ENCODE measurements at regions not wholly inside any gene's neighbourhood (a gene's known extent, or its start where the extent isn't known, plus 50 kb on each side); places are given as distances from the start of the nearest gene placed in this dataset.
A peak's percentile ranks its signal among the peaks of the same experiment; 100 is the strongest.

- no peak for DNase-seq
Observed at GRCh38 chr1:30061292-30062220, 661.8 kb downstream of the MATN1 start.

- DNase-seq: no peak
Observed at GRCh38 chr1:30060738-30061137, 662.6 kb downstream of the MATN1 start.

GRCh38 chr1:30058970-30059369 lies 664.4 kb downstream of the MATN1 start:
- DNase-seq: no peak

GRCh38 chr1:30054126-30054525 lies 669.3 kb downstream of the MATN1 start:
- DNase-seq: no peak

DNA sequence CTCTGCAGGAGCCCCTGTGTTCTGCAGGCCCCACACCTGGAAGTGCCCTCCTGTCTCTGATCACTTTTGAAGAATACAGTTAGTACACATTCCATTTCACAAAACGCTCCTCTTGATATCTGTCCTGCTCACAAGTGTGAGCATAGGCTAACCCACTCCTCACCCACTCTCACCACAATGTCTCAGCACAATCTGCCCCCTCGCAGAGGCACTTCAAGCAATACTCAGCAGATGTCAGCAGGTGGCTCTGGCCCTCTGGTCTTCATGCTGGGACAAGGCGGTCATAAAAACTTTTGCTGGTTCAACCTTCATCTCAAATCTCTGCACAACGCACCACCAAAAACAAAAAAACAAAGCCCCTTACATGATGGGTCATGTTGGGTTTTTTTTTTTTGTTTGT lies 671.2 kb downstream of the MATN1 start:
- no peak for DNase-seq

DNA sequence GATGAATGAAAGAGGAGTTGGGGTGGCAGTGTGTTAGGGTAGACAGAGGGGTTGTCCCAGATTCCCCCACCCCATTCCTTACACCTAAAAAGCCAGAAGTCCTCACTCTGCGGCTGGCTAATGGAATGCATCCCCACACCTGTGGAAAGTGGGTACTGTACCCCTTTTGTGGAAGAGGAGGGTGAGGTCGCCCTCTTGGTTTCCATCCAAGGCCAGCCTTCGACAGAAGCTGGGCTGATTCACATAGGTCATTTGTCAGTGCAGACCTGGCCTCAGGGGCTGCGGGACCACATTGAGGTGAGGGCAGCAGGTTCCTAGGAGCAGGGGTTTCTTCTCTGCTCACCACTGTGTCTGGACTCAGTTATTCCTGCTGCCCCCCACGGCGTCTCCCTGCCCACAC lies 671.6 kb downstream of the MATN1 start:
- no peak for DNase-seq

DNA sequence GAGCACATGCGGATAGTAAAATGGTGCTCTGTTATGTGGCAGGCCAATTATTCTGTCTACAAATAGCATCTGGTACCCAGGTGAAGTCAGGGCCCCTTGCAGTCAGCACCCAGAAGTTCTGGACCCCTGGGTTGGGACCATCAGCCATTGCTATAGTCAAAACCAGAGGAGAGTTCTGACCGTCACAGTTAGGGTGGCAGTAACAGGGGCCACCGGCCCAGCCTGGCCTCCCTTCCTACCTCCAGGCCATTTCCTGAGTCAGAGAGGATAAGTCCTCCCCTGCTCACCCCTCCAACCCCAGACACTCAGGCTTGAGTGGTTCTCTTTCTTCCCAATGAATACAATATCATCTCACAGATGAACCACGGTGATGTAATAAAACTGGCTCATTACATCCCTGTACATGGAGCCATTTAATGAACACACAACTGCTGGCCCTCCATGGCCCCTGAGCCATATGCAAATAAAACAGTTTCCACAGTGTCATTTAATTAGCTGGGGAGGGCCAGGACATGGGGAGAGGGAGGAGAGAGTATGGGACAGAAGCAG lies 673.6 kb downstream of the MATN1 start:
- DNase-seq: peak; percentile 30

DNA sequence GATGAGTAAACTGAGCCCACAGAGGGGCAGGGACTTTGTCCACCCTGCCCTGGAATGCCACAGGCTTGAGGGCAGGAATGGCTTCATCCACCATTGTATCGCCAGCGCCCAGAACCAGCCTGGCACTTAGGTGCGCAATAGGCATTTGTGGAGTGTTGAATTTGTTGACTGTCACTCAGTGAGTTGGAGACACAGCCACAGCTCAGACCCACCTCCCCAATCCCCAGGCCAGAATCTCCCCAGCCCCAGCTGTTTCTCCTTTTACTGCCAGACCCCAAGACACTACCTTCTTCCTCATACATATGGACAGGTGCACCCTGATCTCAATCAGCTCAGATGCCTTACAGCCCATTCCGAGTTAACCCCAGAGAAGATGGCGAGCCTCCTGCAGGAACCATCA lies 674.5 kb downstream of the MATN1 start:
- no peak for DNase-seq

GRCh38 chr1:30047576-30047975 lies 675.8 kb downstream of the MATN1 start:
- no peak for DNase-seq

DNA sequence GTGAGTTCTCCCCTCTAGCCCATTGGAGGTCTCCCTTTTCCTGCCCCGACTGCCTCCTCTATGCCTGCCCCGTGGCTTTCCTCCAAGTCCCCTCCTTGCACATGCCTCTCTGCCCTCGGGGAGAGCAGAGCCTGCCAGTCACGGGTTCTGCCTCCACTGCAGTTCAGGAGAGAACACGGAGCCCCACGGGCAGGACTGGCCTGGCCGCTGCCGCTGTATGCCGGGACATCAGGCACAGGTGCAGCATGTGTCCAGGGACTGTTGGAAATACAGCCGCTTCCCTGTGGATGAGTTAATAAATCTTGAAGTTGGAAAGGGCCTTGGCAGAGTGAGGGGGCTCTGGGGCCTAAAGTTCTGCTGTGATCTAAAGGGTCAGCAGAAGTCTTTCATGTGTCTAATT lies 676.6 kb downstream of the MATN1 start:
- DNase-seq: no peak

- no peak for DNase-seq
Observed at GRCh38 chr1:30045304-30046090, 677.9 kb downstream of the MATN1 start.

DNA sequence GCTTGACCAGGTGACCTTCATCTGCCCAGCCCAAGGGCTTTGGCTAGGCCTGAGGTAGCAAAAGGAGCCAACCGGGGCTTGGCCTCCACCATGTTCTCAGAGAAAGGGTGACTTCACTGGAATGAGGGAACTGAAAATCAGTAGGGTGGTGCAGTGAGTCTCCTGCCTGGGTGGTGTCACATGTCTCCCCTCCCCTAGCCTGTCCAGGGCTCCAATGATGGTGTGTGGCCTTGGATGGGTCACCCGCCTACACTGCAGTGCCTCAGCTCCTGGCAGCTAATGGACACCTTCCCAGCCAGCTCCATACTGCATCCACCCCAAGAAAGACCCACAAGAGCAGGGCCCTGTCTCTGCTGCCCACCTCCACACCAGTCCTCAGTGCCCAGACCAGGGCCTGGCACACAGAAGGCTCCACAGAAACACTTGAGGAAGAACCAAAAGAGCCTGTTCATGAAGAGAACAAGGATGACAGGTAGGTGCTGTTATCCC lies 678.7 kb downstream of the MATN1 start:
- no peak for DNase-seq

DNA sequence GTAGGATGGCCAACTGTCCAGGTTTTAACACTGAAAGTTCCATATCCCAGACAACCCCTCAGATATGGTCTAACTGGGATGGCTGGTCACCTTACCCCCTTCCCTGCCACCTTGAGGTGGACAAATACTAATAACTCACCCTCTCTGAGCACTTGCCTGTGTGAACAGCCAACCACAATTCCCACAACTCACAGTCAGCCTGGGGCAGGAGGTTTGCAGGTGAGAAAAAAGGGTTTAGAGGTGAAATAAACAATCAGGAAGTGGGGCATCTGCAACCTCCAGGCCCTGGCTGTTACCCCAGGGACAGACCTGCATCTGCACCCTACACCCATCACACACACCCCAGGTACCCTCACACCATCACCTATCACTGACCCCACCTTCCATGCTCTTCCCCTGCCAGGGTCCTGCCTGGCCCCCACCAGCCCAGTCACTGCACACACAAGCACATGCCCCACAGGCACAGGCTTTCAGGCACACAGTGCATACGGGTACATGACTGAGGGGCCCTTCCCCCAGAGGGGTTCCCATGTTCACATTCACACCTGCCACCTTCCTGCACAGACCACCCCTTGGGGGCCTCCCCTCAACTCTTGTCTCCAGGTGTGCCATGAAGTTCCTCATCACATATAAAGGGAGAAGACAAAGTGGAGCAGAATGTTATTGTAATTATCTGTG lies 679.5 kb downstream of the MATN1 start:
- no peak for DNase-seq

DNA sequence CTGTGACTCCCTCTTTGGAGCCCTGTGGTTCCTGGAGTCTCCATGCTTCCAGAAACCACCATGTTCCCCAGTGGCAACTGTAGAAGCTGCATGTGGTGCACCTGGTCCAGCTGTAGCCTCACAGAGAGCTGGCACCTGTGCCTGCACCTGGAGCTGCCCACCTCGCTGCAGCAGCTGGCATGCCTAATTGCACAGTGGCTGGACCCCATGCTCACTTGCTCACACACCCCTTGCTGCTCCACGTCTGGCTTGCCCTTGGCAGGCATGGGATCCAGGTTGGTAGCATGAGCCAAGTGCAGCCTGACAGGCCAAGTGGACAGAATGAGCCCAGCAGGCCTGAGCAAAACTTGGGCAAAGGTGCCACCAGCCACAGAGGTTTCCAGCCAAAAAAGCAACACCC lies 680.1 kb downstream of the MATN1 start:
- no peak for DNase-seq

DNA sequence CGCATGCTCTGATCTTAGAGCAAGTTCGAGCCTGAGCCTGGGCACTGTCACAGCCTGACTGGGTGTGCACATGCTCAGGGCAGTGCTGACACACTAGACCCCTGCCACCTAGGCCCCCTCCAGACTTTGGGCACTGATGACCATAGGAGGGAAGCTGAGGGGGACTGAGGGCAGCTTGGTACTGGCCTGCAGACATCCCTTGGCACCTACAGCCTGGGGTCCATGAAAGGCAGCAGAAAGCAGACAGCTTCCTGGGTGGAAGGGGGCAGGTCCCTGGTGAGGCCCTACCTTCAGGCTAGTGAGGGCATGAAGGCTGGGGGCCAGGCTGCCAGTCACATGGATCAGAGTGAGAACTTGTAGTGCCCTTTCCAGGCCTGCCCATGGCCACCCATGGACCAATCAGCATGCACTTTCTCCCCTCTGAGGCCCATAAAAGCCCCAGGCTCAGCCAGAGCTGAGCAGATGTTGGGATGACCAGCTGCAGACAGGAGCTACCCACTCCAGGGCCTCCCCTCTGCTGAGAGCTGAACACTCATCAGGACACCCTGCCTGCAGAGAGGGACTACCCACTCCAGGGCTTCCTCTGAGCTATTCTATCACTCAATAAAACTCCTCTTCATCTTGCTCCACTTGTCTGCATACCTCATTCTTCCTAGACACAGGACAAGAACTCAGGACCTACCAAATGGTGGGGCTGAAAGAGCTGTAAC lies 680.8 kb downstream of the MATN1 start:
- DNase-seq: no peak

- DNase-seq: no peak
Observed at GRCh38 chr1:30041741-30042437, 681.5 kb downstream of the MATN1 start.

- no peak for DNase-seq
Observed at GRCh38 chr1:30040081-30041019, 683.0 kb downstream of the MATN1 start.

DNA sequence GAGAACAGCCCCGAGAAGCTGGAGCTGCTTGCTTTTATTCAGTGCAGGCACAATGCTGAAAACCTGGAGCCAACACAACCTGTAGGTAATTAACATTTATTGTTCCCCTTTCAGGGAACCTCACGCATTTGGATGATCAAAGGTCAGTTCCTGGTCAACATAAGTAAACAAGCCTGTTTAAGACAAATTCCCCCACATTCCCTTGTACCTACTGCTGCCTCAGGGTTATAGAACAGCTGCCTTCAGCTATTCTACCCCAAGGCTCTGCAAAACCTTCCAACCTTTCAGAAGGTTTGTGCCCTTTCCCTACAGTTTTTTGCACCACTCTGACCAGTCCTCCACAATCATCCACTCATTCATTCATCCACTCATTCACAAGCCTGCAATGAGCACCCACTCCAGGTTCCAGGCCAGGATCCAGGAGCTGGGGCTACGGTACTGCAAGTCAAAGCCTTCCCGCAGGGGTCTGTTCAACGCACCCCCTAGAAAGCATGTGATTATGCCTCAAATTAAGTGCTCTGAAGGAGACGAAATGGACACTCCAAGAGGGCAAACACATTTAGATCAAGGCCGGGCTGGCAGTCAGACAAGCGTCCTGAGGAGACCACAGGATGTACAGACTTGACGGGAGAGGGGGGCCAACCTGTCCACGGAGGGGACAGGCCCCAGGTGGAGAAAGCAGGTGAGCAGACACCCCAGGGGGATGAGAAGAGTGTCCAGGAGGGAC lies 683.9 kb downstream of the MATN1 start:
- DNase-seq: no peak

DNA sequence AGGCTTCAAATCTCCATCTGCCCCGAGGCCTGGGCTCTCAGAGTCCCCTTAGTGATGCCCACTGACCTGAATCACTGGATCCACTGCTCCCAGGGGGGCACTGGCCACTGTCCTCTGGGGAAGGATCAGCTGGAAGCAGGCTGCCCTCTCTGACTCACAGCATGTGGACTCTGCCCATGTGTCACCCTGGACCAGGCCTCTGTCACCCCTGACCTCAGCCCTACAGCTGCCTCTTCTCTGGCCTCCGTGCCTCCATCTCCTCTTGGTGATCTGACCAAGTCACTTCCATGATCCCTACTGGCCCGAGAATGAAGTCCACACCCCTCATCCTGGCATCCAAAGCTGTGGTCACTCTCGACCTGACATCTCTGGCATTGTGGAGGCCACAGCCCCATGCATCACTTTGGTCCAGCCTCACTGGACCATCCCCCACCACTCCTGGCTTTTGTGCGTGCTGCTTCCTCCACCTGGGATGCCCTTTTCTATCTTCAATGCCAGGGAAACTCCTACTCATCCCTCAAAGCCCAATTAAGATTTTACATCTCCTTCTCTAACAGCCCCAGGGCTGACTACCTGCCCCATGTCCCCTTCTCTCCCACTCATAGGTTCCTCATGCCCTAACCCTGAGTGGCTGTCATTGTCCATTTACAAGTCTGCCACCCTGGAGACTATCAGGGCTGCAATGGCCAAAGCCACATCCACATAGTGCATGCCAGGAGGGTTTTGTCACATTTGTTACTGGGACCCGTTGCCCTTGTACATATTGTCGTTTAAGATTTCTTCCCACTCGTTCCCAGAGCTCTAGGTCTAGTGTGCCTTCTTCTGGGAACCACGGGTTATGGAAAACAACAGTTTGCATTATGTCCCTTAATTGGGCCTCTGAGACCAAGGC lies 685.0 kb downstream of the MATN1 start:
- no peak for DNase-seq
